ENCODE measurements at regions not wholly inside any gene's neighbourhood (a gene's known extent, or its start where the extent isn't known, plus 50 kb on each side); places are given as distances from the start of the nearest gene placed in this dataset.

DNA sequence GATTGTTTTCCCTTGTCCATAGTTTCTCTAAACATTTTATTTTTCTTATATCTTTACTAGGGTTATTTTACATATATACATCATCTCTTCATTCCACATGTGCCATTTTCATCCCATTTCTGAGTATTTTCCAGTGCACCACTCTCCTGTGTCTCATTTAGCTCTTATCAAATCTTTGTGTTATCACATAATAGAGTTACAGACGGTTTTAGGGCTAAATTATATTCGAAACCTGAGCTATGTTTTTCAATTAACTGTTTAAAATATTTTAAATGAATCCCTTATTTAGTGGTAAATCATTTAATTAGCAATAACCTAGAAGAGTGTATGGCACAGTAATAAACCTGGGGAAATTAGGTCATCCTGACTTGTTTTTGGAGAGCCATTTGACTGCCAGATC lies 160.4 kb upstream of the DCN start:
- no peaks in the 10 kb centered on the region for H3K27me3 ChIP-seq (ENCODE audit: control insufficient read depth, insufficient read depth, low read length)
- no peaks in the 10 kb centered on the region for H3K4me1 ChIP-seq (ENCODE audit: control insufficient read depth, insufficient read depth, low read length)
- H3K27ac ChIP-seq (ENCODE audit: low read length), result no peak overlapping the region
- H3K4me3 ChIP-seq (ENCODE audit: low read depth in 2 of 2, low read length in 2 of 2), result no peak overlapping the region
- CTCF ChIA-PET, result no interaction called here
- DNase-seq (ENCODE audit: low read depth, low spot score), result no peak
- intact Hi-C loops (cut with micrococcal nuclease; ENCODE audit: unreplicated experiment) (no loop called here), in situ Hi-C loops (cut with HindIII; ENCODE audit: low pct_unique_long_range_greater_than_20kb, low sequenced_read_pairs) (no loop called here)
- no peaks in the 10 kb centered on the region for H3K9me3 ChIP-seq (ENCODE audit: control insufficient read depth, insufficient read depth, low read depth, low read length)
- BruUV-seq (replicated peaks), result no TSS peak
- TF ChIP-seq SIN3A (IDR thresholded peaks at IDR 0.05; ENCODE audit: borderline replicate concordance, insufficient read depth, low read depth, low read length) (no peak), TCF7L2 (IDR thresholded peaks at IDR 0.05; ENCODE audit: low read depth, low read length) (no peak)
- ATAC-seq, result no peak
- POLR2A ChIA-PET, result no interaction called here
- no peaks in the 10 kb centered on the region for H3K36me3 ChIP-seq (ENCODE audit: control insufficient read depth, insufficient read depth, low read length)

DNA sequence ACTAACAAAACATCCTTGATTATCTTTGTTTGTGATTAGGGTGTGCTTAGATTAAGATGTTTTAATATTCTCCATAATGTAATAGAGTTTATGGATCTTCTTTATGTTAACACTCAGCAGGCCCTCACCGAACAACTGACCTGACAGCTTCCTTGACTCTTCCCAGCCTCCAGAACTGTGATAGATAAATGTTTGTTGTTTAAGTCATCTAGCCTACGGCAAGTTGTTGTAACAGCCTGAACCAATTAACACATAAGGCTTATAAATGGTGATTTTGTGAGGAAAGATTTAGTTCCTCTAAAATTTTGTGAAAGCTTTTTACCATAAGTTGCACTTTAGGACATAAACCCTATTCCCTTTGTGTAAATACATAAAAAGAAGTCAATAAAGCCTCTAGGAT lies 156.5 kb upstream of the DCN start:
- in situ Hi-C loops (cut with HindIII; ENCODE audit: low pct_unique_long_range_greater_than_20kb, low sequenced_read_pairs), result no loop called here
- CTCF ChIA-PET, result no interaction called here

GRCh38 chr12:91335699-91336098 lies 153.1 kb upstream of the DCN start:
- intact Hi-C loops (cut with micrococcal nuclease; ENCODE audit: unreplicated experiment) (no loop called here), in situ Hi-C loops (cut with HindIII; ENCODE audit: low pct_unique_long_range_greater_than_20kb, low sequenced_read_pairs) (no loop called here)
- no TSS peak for BruUV-seq (replicated peaks)
- H3K27me3 ChIP-seq (ENCODE audit: control insufficient read depth, insufficient read depth, low read length), result no peaks in the 10 kb centered on the region
- CTCF ChIA-PET, result no interaction called here
- H3K36me3 ChIP-seq (ENCODE audit: control insufficient read depth, insufficient read depth, low read length), result no peaks in the 10 kb centered on the region
- no peak overlapping the region for H3K27ac ChIP-seq (ENCODE audit: low read length)
- H3K4me3 ChIP-seq (ENCODE audit: low read depth in 2 of 2, low read length in 2 of 2), result no peak overlapping the region
- H3K9me3 ChIP-seq (ENCODE audit: control insufficient read depth, insufficient read depth, low read depth, low read length), result no peaks in the 10 kb centered on the region
- no peak for DNase-seq (ENCODE audit: low read depth, low spot score)
- H3K4me1 ChIP-seq (ENCODE audit: control insufficient read depth, insufficient read depth, low read length), result no peaks in the 10 kb centered on the region
- no peak for ATAC-seq
- POLR2A ChIA-PET, result no interaction called here
- TF ChIP-seq, protein P1, sequence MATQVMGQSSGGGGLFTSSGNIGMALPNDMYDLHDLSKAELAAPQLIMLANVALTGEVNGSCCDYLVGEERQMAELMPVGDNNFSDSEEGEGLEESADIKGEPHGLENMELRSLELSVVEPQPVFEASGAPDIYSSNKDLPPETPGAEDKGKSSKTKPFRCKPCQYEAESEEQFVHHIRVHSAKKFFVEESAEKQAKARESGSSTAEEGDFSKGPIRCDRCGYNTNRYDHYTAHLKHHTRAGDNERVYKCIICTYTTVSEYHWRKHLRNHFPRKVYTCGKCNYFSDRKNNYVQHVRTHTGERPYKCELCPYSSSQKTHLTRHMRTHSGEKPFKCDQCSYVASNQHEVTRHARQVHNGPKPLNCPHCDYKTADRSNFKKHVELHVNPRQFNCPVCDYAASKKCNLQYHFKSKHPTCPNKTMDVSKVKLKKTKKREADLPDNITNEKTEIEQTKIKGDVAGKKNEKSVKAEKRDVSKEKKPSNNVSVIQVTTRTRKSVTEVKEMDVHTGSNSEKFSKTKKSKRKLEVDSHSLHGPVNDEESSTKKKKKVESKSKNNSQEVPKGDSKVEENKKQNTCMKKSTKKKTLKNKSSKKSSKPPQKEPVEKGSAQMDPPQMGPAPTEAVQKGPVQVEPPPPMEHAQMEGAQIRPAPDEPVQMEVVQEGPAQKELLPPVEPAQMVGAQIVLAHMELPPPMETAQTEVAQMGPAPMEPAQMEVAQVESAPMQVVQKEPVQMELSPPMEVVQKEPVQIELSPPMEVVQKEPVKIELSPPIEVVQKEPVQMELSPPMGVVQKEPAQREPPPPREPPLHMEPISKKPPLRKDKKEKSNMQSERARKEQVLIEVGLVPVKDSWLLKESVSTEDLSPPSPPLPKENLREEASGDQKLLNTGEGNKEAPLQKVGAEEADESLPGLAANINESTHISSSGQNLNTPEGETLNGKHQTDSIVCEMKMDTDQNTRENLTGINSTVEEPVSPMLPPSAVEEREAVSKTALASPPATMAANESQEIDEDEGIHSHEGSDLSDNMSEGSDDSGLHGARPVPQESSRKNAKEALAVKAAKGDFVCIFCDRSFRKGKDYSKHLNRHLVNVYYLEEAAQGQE (IDR thresholded peaks at IDR 0.05; ENCODE audit: insufficient read depth in 1 of 2, low read depth in 2 of 2, low read length in 1 of 2), result no peak
- TF ChIP-seq TCF7L2 (IDR thresholded peaks at IDR 0.05; ENCODE audit: low read depth, low read length), result no peak
- no peak for TF ChIP-seq SIN3A (IDR thresholded peaks at IDR 0.05; ENCODE audit: borderline replicate concordance, insufficient read depth, low read depth, low read length)

More for the DNA sequence above, 156.5 kb upstream of the DCN start:
- no peak overlapping the region for H3K4me3 ChIP-seq (ENCODE audit: low read depth in 2 of 2, low read length in 2 of 2)
- TF ChIP-seq SIN3A (IDR thresholded peaks at IDR 0.05; ENCODE audit: borderline replicate concordance, insufficient read depth, low read depth, low read length) (no peak), TCF7L2 (IDR thresholded peaks at IDR 0.05; ENCODE audit: low read depth, low read length) (no peak)
- TF ChIP-seq, protein P1 (IDR thresholded peaks at IDR 0.05; ENCODE audit: insufficient read depth in 1 of 2, low read depth in 2 of 2, low read length in 1 of 2), result no peak
- TF ChIP-seq, protein P2, sequence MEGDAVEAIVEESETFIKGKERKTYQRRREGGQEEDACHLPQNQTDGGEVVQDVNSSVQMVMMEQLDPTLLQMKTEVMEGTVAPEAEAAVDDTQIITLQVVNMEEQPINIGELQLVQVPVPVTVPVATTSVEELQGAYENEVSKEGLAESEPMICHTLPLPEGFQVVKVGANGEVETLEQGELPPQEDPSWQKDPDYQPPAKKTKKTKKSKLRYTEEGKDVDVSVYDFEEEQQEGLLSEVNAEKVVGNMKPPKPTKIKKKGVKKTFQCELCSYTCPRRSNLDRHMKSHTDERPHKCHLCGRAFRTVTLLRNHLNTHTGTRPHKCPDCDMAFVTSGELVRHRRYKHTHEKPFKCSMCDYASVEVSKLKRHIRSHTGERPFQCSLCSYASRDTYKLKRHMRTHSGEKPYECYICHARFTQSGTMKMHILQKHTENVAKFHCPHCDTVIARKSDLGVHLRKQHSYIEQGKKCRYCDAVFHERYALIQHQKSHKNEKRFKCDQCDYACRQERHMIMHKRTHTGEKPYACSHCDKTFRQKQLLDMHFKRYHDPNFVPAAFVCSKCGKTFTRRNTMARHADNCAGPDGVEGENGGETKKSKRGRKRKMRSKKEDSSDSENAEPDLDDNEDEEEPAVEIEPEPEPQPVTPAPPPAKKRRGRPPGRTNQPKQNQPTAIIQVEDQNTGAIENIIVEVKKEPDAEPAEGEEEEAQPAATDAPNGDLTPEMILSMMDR (IDR thresholded peaks at IDR 0.05), result no peak
- H3K9me3 ChIP-seq (ENCODE audit: control insufficient read depth, insufficient read depth, low read depth, low read length), result no peaks in the 10 kb centered on the region
- BruUV-seq (replicated peaks), result no TSS peak
- no peak for DNase-seq (ENCODE audit: low read depth, low spot score)
- H3K27me3 ChIP-seq (ENCODE audit: control insufficient read depth, insufficient read depth, low read length), result no peaks in the 10 kb centered on the region
- POLR2A ChIA-PET, result no interaction called here
- intact Hi-C loops (cut with micrococcal nuclease; ENCODE audit: unreplicated experiment), result no loop called here
- no peak overlapping the region for H3K27ac ChIP-seq (ENCODE audit: low read length)
- ATAC-seq, result no peak
- no peaks in the 10 kb centered on the region for H3K4me1 ChIP-seq (ENCODE audit: control insufficient read depth, insufficient read depth, low read length)
- no peaks in the 10 kb centered on the region for H3K36me3 ChIP-seq (ENCODE audit: control insufficient read depth, insufficient read depth, low read length)
